Stimulated activated CD4-positive, alpha-beta T cell treated with anti-CD3 and anti-CD28 coated beads, Interleukin-15, amount 100 ng/mL, for 48 hours (primary cell): ENCODE measurements at regions not wholly inside any gene's neighbourhood (a gene's known extent, or its start where the extent isn't known, plus 50 kb on each side); places are given as distances from the start of the nearest gene placed in this dataset.
"Not testable (repeated sequence)": the region's sequence is repeated elsewhere in the genome, so short reads cannot be mapped to it uniquely, and the experiment has no call there.

Experiments used
- DNase-seq, 2 donors: peaks; one replicate each; pipeline ENCODE4 v3.0.0-alpha.2; 2020; ENCODE audit warnings: low read depth in 2 of 2

- no peak for DNase-seq
Measured at GRCh38 chr4:184907216-184907615, 81.4 kb upstream of the ACSL1 start.

DNA sequence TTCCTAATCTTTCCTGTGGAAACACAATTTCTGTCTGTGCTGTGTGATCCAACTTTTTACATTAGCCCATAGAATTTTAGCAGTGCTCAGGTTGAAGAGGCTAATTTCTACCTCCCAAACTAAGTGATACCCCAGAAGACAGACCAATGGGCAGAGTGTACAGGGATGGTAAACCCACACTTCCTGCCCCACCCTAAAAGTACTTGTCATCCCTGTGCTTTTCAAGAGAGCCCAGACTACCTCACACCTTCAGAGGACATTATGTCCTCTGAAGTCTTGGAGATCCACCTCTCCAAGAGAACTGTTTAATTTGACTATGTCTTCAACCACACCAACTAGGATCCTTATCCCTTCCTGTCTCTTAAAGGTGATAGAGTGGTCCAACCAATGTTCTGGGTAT lies 82.0 kb upstream of the ACSL1 start:
- no peak for DNase-seq

DNA sequence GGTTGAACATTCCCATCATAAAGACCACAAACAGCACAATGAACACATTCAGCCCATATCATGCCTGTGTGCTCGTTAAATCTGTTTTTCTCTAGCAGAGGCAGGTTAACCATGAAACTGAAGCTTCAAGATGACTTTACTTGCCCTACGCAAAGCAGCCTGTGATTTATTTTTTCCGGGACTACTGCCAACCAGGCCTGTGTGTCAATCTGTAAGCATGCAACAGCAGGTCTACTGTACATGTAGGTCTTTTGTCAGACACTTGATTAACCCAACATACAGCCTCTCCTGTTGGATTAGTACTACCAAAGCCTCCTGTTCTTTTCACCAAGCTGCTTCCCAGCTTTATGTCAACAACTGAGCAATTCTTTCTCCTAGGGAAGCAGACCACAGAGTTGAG lies 85.5 kb upstream of the ACSL1 start:
- DNase-seq = peak; percentile 13 to 14

GRCh38 chr4:184913356-184914143 lies 87.8 kb upstream of the ACSL1 start:
- no peak for DNase-seq

- DNase-seq = not testable (repeated sequence)
Measured at GRCh38 chr4:184918799-184919198, 93.0 kb upstream of the ACSL1 start.

- no peak for DNase-seq
Measured at GRCh38 chr4:184921456-184921855, 95.7 kb upstream of the ACSL1 start.

DNA sequence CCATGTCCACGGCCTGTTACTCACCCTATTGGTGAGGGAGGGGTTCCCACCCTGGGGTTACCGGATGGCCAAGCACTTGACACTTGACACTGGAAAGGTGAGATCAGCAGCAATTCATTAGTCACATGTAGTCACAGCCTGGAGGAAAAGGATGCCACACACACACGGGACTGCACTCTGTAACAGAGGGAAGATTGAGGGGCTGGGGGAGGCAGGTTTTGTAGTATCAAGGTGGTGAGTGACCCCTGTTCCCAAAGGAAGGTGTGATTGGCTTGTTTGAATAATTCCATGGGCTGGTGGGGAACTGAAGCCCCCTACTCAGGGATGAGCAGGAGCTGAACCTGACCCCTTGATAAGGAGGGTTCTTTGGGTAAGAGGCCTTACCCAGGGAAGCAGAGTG lies 96.0 kb upstream of the HELT start:
- no peak for DNase-seq

GRCh38 chr4:184924516-184924915 lies 93.8 kb upstream of the HELT start:
- DNase-seq = no peak

- no peak for DNase-seq
Measured at GRCh38 chr4:184929476-184929875, 88.8 kb upstream of the HELT start.

DNA sequence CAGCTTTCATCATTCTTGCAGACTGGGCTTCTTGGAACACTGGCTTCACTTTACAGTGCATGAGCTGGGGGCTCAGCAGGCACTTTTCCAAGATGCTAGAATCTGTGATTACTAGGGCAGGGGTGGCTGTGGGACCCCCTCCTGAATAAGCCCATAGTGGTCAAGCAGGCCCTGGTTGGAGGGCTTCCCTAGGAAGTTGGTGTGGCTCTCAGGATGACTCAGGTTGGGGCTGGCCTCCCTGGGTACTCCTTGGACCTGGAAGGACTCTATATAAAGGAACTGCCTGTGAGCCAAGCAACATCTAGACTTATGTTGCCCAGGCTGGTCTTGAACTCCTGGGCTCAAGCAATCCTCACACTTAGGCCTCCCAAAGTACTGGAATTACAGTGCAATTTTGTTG lies 88.3 kb upstream of the HELT start:
- no peak for DNase-seq

- no peak for DNase-seq
Measured at GRCh38 chr4:184932343-184932742, 85.9 kb upstream of the HELT start.

DNA sequence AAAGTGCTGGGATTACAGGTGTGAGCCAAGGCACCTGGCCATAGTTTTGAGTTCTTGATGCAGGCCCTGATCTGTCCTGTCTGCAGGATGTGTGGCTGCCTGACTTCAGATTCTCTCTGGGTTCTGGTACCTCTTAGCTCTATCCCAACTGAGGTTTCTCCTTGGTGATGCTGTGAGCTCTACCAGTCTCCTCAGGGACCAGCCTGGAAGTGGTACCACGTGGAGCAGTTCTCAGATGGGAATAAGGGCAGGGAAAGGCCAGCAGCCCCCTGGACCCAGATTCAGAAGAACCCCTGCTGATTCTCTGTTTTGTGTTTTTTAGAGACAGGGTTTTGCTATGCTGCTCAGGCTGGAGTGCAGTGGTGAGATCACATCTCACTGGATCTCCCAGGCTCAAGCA lies 85.0 kb upstream of the HELT start:
- DNase-seq = no peak

GRCh38 chr4:184934184-184934583 lies 84.1 kb upstream of the HELT start:
- DNase-seq = no peak

DNA sequence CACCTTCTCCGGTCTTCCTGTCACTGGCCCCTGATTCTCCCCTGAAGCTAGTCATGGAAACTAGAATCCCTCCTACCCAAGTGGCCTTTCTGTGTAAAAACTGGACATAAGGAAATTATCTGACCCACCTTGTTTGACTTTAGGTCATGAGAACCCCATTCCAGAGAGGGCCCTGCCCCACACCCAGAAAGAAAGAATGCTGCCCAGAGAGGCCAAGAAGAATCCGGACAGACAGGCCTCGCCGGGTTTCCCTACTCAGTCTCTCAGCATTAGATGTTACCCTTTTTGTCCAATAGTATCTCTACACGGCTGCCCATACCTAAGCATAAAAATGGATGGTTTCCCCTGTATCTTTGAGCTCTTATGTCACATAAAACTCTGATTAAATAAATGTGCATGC lies 83.3 kb upstream of the HELT start:
- DNase-seq = no peak

- DNase-seq = no peak
Measured at GRCh38 chr4:184936071-184936470, 82.2 kb upstream of the HELT start.

- DNase-seq = no peak
Measured at GRCh38 chr4:184937030-184937710, 81.1 kb upstream of the HELT start.

GRCh38 chr4:184937745-184938144 lies 80.5 kb upstream of the HELT start:
- no peak for DNase-seq

GRCh38 chr4:184938871-184939270 lies 79.4 kb upstream of the HELT start:
- DNase-seq = no peak

- no peak for DNase-seq
Measured at GRCh38 chr4:184939978-184940377, 78.3 kb upstream of the HELT start.

GRCh38 chr4:184940500-184940899 lies 77.8 kb upstream of the HELT start:
- no peak for DNase-seq

- DNase-seq = no peak
Measured at GRCh38 chr4:184941671-184942418, 76.4 kb upstream of the HELT start.
